Adrenal gland (tissue), 9 donors: ENCODE measurements at regions not wholly inside any gene's neighbourhood (a gene's known extent, or its start where the extent isn't known, plus 50 kb on each side); places are given as distances from the start of the nearest gene placed in this dataset.
"Not testable (repeated sequence)": the region's sequence is repeated elsewhere in the genome, so short reads cannot be mapped to it uniquely, and the experiment has no call there.

Experiments
- DNase-seq, 7 donors: peaks; one replicate each; pipeline ENCODE4 v3.0.0-alpha.2; 2019 to 2020
- H3K27ac ChIP-seq, 5 donors: fragments of 200-600 bp; sonication (generic) in 4 of 5; 1 replicate in 3 of 5; 2 replicates in 2 of 5; pipeline versions ENCODE4 v1.5.1 to v1.8.0; 2016 to 2020; ENCODE audit warnings: mild to moderate bottlenecking in 1 of 5
- H3K27me3 ChIP-seq: fragments of 200-600 bp; 2 replicates; pipeline ENCODE4 v1.8.0; 2021
- H3K36me3 ChIP-seq, 2 donors: fragments of 200-600 bp; replicated peaks in 1 of 2; 1 replicate in 1 of 2; 2 replicates in 1 of 2; pipeline versions ENCODE4 v1.5.1 to v1.8.0; 2018 to 2022
- H3K4me1 ChIP-seq, 2 donors: fragments of 200-600 bp; replicated peaks in 1 of 2; 1 replicate in 1 of 2; 2 replicates in 1 of 2; pipeline versions ENCODE4 v1.5.1 to v1.8.0; 2018 to 2021
- H3K4me3 ChIP-seq, 4 donors: fragments of 200-600 bp; sonication (generic) in 3 of 4; one replicate each; pipeline ENCODE4 v1.5.1; 2016 to 2018
- H3K9me3 ChIP-seq, 3 donors: fragments of 200-600 bp; sonication (generic) in 1 of 3; replicated peaks in 1 of 3; 1 replicate in 2 of 3; 2 replicates in 1 of 3; pipeline versions ENCODE4 v1.5.1 to v1.8.0; 2016 to 2021
- POLR2A ChIP-seq, 2 donors: fragments of 450-650 bp; IDR thresholded peaks; one replicate each; pipeline ENCODE4 v1.6.1; 2017; ENCODE audit warnings: antibody characterized with exemption in 2 of 2, mild to moderate bottlenecking in 2 of 2, moderate library complexity in 1 of 2
- WGBS, 4 donors: extraction: QIAGEN DNeasy Blood & Tissue Kit in 2 of 4; methylation state at CpG; one replicate each; pipeline versions ENCODE4 v1.1.5 to v1.1.7; 2013 to 2017; 5-methylcytosine and 5-hydroxymethylcytosine counted together
- intact Hi-C, 2 donors: fragments of 100-400 bp; cut with DNase I; formaldehyde crosslinking; loops; one replicate each; pipeline versions ENCODE4 v1.14.1 to v1.15.0; 2022 to 2023
- TF ChIP-seq, protein P1 (sequence below), 6 experiments: fragments of 450-650 bp in 4 of 6; fragments of 200-600 bp in 2 of 6; sonication (generic) in 1 of 6; IDR thresholded peaks; 1 replicate in 5 of 6; 2 replicates in 1 of 6; pipeline versions ENCODE4 v1.5.1 to v1.8.0; 2016 to 2021; ENCODE audit warnings: antibody characterized with exemption in 6 of 6, mild to moderate bottlenecking in 2 of 6, moderate library complexity in 1 of 6
- donor health status: healthy with polysubstance abuse.
- donor health status: Bipolar disorder and iron deficiency.
- donor health status: DM: yes; HTN: yes; CAD: no.
- donor health status: DM: no; HTN: no; CAD: no.
- donor health status: DM: no; HTN: no; CAD: no.

DNA sequence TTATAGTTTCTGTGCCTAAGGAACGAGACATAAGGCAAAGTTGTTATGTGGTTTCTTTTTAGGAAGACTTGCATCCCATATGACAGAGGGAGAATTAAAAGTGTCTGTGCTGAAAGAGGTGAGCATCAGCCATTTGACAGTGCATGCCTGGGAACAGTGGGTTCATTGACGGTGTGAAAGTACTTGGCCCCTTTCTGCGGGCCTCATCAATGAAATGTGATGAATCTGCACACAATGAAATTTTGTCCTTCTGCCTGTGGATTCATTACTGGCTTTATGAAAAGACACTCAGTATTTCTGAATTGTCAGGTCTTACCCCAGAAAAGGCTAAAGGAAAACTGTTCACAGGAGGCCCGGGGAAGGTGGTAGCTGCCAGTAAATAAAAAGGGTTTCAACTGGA is 295.8 kb downstream of the FOXO1 start:
- 88 to 95% (median 93%) methylated on average over 4 of the region's 4 CpGs for WGBS, 4 donors
- DNase-seq = no peak

DNA sequence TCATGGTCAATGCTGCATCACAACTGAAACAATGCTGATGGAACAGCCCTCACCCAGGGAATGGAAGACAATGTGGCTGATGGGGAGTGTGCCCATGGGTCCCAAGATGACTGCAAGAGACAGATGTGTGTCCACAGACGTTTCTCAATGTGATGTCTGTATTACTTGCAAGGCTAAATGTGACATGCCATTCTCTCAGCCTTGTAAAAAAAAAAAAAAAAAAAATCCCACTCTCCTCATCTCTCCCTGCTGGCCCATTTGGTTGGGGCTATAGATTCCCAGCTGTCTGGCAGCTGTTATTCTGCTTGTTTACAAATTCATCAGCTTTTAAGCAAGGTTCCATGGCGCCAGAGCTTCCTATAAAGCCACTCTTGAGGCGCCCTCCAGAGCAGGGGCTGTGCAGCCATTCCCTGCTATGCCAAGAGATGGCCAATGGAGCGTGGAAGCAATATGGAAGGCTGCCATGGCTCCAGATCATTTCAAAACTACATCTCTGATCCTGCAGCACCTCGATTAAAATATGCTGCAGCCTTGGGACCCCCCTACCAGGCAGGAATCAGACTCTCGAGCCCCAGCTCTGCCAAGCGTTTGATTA is 294.8 kb downstream of the FOXO1 start:
- H3K4me3 ChIP-seq = no peak overlapping the region
- peak in 1 of 7 donors; percentile 23 for DNase-seq
- H3K27ac ChIP-seq = no peak overlapping the region
- intact Hi-C loops = no loop called here
- no peaks in the 10 kb centered on the region for H3K9me3 ChIP-seq
- H3K27me3 ChIP-seq = no peaks in the 10 kb centered on the region
- WGBS, 4 donors = 81 to 88% (median 84%) methylated on average over 7 of the region's 7 CpGs
- no peak for TF ChIP-seq POLR2A (IDR thresholded peaks at IDR 0.05)
- TF ChIP-seq, protein P1, sequence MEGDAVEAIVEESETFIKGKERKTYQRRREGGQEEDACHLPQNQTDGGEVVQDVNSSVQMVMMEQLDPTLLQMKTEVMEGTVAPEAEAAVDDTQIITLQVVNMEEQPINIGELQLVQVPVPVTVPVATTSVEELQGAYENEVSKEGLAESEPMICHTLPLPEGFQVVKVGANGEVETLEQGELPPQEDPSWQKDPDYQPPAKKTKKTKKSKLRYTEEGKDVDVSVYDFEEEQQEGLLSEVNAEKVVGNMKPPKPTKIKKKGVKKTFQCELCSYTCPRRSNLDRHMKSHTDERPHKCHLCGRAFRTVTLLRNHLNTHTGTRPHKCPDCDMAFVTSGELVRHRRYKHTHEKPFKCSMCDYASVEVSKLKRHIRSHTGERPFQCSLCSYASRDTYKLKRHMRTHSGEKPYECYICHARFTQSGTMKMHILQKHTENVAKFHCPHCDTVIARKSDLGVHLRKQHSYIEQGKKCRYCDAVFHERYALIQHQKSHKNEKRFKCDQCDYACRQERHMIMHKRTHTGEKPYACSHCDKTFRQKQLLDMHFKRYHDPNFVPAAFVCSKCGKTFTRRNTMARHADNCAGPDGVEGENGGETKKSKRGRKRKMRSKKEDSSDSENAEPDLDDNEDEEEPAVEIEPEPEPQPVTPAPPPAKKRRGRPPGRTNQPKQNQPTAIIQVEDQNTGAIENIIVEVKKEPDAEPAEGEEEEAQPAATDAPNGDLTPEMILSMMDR (IDR thresholded peaks at IDR 0.05) = no peak
- no peaks in the 10 kb centered on the region for H3K36me3 ChIP-seq
- no peaks in the 10 kb centered on the region for H3K4me1 ChIP-seq

More for the DNA sequence above, 295.8 kb downstream of the FOXO1 start:
- Histone ChIP-seq H3K9me3 (no peaks in the 10 kb centered on the region), H3K4me3 (no peak overlapping the region), H3K36me3 (no peaks in the 10 kb centered on the region), H3K27ac (no peak overlapping the region), H3K27me3 (no peaks in the 10 kb centered on the region), H3K4me1 (no peaks in the 10 kb centered on the region)
- TF ChIP-seq POLR2A (IDR thresholded peaks at IDR 0.05) = no peak
- TF ChIP-seq, protein P1 (IDR thresholded peaks at IDR 0.05) = no peak
- intact Hi-C loops = no loop called here

DNA sequence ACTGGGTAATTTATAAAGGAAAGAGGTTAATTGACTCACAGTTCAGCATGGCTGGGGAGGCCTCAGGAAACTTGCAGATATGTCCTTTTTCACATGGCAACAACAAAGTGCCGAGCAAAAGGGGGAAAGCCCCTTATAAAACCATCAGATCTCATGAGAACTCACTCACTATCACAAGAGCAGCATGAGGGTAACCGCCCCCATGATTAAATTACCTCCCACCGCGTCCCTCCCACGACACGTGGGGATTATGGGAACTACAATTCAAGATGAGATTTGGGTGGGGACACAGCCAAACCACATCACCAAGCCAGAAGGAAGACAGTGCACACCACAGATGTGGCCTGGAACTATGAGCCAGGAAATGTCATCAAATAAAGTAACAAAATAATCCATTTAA is 292.8 kb downstream of the FOXO1 start:
- 89 to 98% (median 91%) methylated on average over 6 of the region's 6 CpGs for WGBS, 4 donors

DNA sequence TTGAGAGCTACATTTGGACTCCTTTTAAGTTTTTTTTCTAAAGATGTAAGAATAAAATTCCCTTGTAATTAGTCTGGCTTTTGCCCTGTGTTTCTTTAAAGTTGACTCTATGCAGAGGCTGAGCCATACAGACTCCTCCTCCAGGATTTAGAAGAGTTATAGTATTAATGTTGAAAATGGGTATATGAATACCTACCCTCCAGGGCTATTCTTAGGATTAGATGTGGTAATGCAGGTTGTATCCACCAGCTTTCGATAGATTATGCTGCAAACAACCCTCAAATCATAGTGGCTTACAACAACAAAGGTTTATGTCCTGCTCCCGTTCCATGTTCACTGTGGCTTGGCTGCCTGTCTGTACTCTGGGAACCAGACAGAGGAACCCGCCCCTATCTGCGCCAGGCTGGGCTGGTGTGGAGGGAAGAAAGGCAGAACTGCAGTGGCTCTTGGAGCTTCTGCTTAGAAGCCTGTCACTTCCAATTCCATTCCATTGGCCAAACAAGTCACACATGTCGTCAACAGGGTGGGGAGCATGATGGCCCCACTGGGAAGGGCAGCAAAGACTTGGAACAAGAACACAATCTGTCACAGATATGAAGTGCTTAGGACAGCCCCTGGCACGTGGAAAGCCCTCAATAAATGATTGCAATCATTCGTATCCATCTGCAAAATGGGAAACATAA is 290.8 kb downstream of the FOXO1 start:
- Histone ChIP-seq H3K36me3 (no peaks in the 10 kb centered on the region), H3K27me3 (no peaks in the 10 kb centered on the region), H3K4me1 (no peaks in the 10 kb centered on the region), H3K4me3 (no peak overlapping the region), H3K9me3 (no peaks in the 10 kb centered on the region), H3K27ac (no peak overlapping the region)
- 77 to 92% (median 83%) methylated on average over 7 of the region's 7 CpGs for WGBS, 4 donors
- TF ChIP-seq, protein P1 (IDR thresholded peaks at IDR 0.05) = no peak
- intact Hi-C loops = no loop called here
- DNase-seq = peak in 1 of 7 donors; percentile 67

More for the DNA sequence above, 292.8 kb downstream of the FOXO1 start:
- H3K4me1 ChIP-seq, intact Hi-C loops, H3K27me3 ChIP-seq, H3K4me3 ChIP-seq, H3K27ac ChIP-seq, H3K36me3 ChIP-seq, H3K9me3 ChIP-seq, DNase-seq: not testable (repeated sequence)
